Stromal cell of bone marrow (primary cell): ENCODE measurements at regions not wholly inside any gene's neighbourhood (a gene's known extent, or its start where the extent isn't known, plus 50 kb on each side); places are given as distances from the start of the nearest gene placed in this dataset.

Experiments used
- DNase-seq: peaks from one replicate; pipeline ENCODE4 v3.0.0-alpha.2; 2012; ENCODE audit warnings: low read depth

GRCh38 chr6:18962361-18962905, 575.3 kb downstream of the RNF144B start:
- no peak for DNase-seq

DNA sequence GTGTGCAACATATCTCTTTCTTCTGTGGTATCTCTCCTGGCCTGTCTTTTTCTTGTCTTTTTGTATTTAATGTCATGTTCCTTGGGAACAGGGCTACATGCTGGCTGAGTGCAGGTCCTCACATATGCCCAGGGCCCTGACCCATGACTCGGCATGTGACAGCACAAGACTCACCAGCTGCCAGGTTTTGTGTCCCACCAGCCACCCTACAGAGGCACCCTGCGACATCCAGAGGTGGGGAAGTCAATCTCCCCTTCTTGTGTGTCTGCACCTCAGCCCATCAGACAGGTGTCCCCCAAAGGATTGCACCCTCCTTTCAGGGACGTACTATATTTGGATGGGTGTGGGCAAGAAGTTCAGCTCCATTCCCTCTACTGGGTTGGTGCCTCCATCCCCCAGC, 576.3 kb downstream of the RNF144B start:
- no peak for DNase-seq

DNA sequence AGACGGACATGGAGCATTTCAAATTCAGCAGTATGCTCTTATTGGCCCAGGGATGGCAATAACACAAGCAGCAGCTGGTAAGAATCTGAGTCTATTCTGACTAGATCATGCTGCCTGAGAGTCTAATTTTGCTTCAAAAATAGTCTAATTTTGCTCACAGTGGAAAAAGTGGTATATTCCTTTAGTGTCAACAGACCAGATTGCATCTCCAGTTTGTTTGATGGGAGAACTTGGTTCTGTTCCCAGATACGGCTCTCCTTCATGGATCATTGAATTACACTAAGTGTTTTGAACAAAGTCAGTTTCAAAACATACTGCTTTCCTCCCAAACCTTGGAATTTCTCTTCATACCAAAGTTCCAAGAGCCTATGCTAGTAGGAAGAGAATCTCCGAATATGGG, 586.1 kb downstream of the RNF144B start:
- no peak for DNase-seq

GRCh38 chr6:18976091-18976490, 588.9 kb downstream of the RNF144B start:
- no peak for DNase-seq

- no peak for DNase-seq
Measured at GRCh38 chr6:18976966-18977365, 589.8 kb downstream of the RNF144B start.

- peak; percentile 48 for DNase-seq
Measured at GRCh38 chr6:18978337-18979128, 591.4 kb downstream of the RNF144B start.

DNA sequence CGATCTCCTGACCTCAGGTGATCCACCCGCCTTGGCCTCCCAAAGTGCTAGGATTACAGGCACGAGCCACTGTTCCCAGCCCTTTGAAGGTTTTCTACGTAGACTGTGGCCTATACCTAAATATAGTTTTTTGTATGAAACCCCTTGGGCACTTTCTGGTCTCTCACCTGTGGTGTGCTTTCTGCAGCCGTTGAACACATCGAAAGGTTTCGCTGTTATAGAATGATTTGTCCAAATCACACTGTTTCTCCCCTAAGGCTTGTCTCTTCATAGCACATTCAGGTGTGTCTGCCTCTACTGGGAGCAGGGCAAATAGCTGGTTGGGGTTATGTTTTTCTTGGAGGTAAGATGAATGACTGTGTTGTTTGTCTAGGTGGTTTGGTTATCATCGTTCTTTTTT, 597.9 kb downstream of the RNF144B start:
- no peak for DNase-seq

GRCh38 chr6:18985996-18986395, 598.8 kb downstream of the RNF144B start:
- DNase-seq = no peak

GRCh38 chr6:18988636-18989035, 601.5 kb downstream of the RNF144B start:
- no peak for DNase-seq

- DNase-seq = no peak
Measured at GRCh38 chr6:18990059-18990978, 603.2 kb downstream of the RNF144B start.

- peak; percentile 18 for DNase-seq
Measured at GRCh38 chr6:18997375-18997826, 610.3 kb downstream of the RNF144B start.

DNA sequence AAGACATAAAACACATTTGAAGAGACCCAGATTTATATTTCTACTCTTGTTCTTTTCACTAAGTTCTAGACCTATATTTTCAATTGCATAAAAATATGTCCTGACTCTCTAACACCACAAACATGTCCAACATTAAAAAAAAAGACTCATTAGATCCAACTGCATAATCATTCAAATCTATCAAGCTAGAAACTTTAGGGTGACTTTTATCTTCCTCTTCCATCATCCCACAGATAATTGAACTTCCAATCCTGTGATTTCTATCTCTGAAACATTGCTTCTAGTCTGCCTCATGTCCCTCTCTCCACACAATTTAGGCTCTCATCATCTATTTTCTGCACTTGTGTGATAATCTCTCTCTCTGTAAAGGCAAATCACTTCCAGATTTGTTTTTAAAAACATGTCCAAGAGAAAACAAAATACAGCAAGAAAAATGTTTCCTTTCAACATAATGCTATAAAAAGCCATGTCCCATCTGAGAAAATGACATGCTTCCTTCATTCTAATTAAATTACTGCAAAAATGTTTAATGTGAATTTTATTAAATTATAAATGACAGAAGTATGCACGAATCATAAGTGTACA, 615.9 kb downstream of the RNF144B start:
- DNase-seq = no peak

DNA sequence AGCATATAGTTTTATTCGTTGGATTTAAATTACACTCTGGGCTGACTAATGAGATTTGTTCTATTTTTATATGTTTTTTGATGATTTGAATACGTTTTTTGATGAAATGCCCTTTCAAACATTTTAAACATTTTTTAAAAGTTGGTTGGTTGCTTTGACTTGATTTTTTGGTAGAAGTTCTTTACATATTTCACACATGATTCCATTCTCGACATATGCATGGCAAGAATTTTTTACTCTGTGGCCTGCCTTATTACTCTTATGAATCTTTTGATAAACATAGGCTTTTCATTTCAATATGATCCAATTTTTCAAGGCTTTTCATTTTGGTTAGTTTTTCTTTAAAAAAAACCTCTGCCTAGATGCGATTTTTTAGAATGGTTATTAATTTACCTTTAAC, 617.0 kb downstream of the RNF144B start:
- DNase-seq = no peak

- DNase-seq = no peak
Measured at GRCh38 chr6:19009769-19010168, 622.6 kb downstream of the RNF144B start.

DNA sequence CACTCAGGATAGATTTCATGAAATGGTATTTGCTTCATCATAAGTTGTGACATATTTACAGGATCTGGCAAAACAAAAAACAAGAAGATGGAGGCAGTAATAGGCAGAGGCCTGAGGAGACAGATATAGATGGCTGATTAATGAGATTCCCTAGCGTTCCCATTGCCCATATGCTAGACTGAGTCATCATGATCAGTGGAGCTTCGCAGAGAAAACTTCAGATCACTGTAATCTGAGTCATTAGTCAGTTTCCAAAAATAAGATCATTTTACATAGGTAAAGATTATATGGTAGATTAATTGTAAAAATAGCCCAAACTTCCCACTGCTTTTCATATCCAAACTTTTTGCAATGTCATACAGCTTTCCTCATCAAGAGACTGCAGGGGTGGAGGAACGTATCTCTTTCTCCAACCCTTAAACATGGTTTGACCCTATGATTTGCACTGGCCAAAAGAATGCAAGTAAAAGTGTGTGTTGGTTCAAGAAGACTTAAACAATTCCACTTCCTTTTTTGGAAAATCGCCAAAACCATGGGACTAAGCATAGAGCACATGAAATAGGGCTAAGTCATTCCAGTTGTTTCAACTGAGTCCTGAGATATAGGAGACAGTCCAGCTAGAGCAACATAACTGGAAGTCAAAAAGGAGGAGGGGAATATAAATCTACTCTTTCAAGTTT, 626.0 kb downstream of the RNF144B start:
- DNase-seq = no peak

DNA sequence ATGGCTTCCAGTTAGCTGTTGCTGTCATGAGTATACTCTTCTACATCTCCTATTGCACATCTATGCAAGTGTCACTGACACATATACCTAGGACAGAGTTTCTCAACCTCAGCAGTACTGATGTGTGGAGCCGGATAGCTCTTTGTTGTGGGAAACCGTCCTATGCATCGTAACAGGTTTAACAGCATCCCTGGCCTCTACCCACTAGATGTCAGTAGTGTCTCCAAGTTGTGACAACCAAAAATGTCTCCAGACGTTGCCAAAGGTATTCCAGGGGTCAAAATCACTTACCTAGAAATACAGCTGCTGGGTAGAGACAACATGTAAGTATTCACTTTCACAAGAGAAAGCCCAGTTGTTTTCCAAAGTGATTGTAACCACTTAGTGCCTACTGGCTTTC, 637.6 kb downstream of the RNF144B start:
- peak; percentile 16 for DNase-seq

- DNase-seq = no peak
Measured at GRCh38 chr6:19028201-19028600, 641.1 kb downstream of the RNF144B start.

GRCh38 chr6:19032591-19033295, 645.6 kb downstream of the RNF144B start:
- no peak for DNase-seq

GRCh38 chr6:19033683-19034082, 646.5 kb downstream of the RNF144B start:
- no peak for DNase-seq

- DNase-seq = no peak
Measured at GRCh38 chr6:19034986-19035385, 647.8 kb downstream of the RNF144B start.
